Neural progenitor cell (in vitro differentiated cells): ENCODE measurements at regions not wholly inside any gene's neighbourhood (a gene's known extent, or its start where the extent isn't known, plus 50 kb on each side); places are given as distances from the start of the nearest gene placed in this dataset.

Experiments used
- DNase-seq: peaks from one replicate; pipeline ENCODE4 v3.0.0-alpha.2; 2016; ENCODE audit warnings: low spot score
- H2AFZ ChIP-seq: fragments of 200-600 bp; sonication (generic); replicated peaks from 2 replicates; pipeline ENCODE4 v1.6.1; 2016; ENCODE audit warnings: antibody characterized with exemption
- H3F3A ChIP-seq: fragments of 200-600 bp; sonication (generic); 2 replicates; pipeline ENCODE4 v1.6.1; 2016; ENCODE audit warnings: antibody characterized with exemption, low read depth
- H3K27ac ChIP-seq: fragments of 200-600 bp; sonication (generic); 2 replicates; pipeline ENCODE4 v1.5.1; 2016; ENCODE audit warnings: mild to moderate bottlenecking
- H3K27me3 ChIP-seq: fragments of 200-600 bp; sonication (generic); 2 replicates; pipeline ENCODE4 v1.6.1; 2016; ENCODE audit warnings: mild to moderate bottlenecking, moderate library complexity
- H3K36me3 ChIP-seq: fragments of 200-600 bp; sonication (generic); 2 replicates; pipeline ENCODE4 v1.5.1; 2016
- H3K4me1 ChIP-seq: fragments of 200-600 bp; sonication (generic); 2 replicates; pipeline ENCODE4 v1.6.1; 2016; ENCODE audit warnings: mixed run types
- H3K4me2 ChIP-seq: fragments of 200-600 bp; sonication (generic); 2 replicates; pipeline ENCODE4 v1.6.1; 2016
- H3K4me3 ChIP-seq: fragments of 200-600 bp; sonication (generic); 2 replicates; pipeline ENCODE4 v1.5.1; 2016
- H3K79me2 ChIP-seq: fragments of 200-600 bp; sonication (generic); 2 replicates; pipeline ENCODE4 v1.6.1; 2016; ENCODE audit warnings: low read depth
- H3K9ac ChIP-seq: fragments of 200-600 bp; sonication (generic); 2 replicates; pipeline ENCODE4 v1.6.1; 2016
- H3K9me3 ChIP-seq: fragments of 200-600 bp; sonication (generic); 2 replicates; pipeline ENCODE4 v1.5.1; 2016; ENCODE audit warnings: low read depth
- H4K20me1 ChIP-seq: fragments of 200-600 bp; sonication (generic); 2 replicates; pipeline ENCODE4 v1.6.1; 2016; ENCODE audit warnings: low read depth
- H3K27ac Mint-ChIP-seq: 3 replicates; pipeline ENCODE4 v1.8.0; 2021; ENCODE audit warnings: mixed read lengths
- H3K27me3 Mint-ChIP-seq: 2 replicates; pipeline ENCODE4 v1.8.0; 2022; ENCODE audit warnings: low read depth, mild to moderate bottlenecking, inconsistent platforms, moderate library complexity, mixed read lengths; ENCODE audit not compliant: insufficient read depth
- H3K36me3 Mint-ChIP-seq: 3 replicates; pipeline ENCODE4 v1.8.0; 2021; ENCODE audit warnings: mixed read lengths
- H3K4me1 Mint-ChIP-seq: 3 replicates; pipeline ENCODE4 v1.8.0; 2021; ENCODE audit warnings: mixed read lengths
- H3K4me3 Mint-ChIP-seq: 3 replicates; pipeline ENCODE4 v1.8.0; 2021; ENCODE audit warnings: mild to moderate bottlenecking, moderate library complexity, mixed read lengths
- H3K9me3 Mint-ChIP-seq: 3 replicates; pipeline ENCODE4 v1.8.0; 2020; ENCODE audit warnings: mixed read lengths
- CTCF ChIP-seq: fragments of 200-600 bp; sonication (generic); IDR thresholded peaks from 2 replicates; pipeline ENCODE4 v1.5.1; 2017; ENCODE audit warnings: antibody characterized with exemption, mild to moderate bottlenecking
- EZH2 ChIP-seq: fragments of 200-600 bp; sonication (generic); IDR thresholded peaks from 2 replicates; pipeline ENCODE4 v1.6.1; 2017; ENCODE audit warnings: antibody characterized with exemption, mild to moderate bottlenecking, moderate library complexity
- EZH2phosphoT487 ChIP-seq: fragments of 200-600 bp; sonication (generic); IDR thresholded peaks from 2 replicates; pipeline ENCODE4 v1.6.1; 2017; ENCODE audit warnings: antibody characterized with exemption

GRCh38 chr5:105638437-105638836 is 2032.3 kb downstream of the EFNA5 start:
- H3K27ac ChIP-seq: no peak overlapping the region
- H4K20me1 ChIP-seq: no peaks in the 10 kb centered on the region
- peaks cover 3% of the 10 kb centered on the region for H3K4me1 Mint-ChIP-seq
- no peak overlapping the region for H3K4me3 Mint-ChIP-seq
- H3K4me3 ChIP-seq: no peak overlapping the region
- peak; percentile 64 for DNase-seq
- no peak overlapping the region for H3K4me2 ChIP-seq
- no peaks in the 10 kb centered on the region for H3K27me3 Mint-ChIP-seq
- H3K9me3 ChIP-seq: no peaks in the 10 kb centered on the region
- H3K9ac ChIP-seq: no peak overlapping the region
- H3K79me2 ChIP-seq: no peaks in the 10 kb centered on the region
- peaks cover 11% of the 10 kb centered on the region for H3K4me1 ChIP-seq
- no peak overlapping the region for H2AFZ ChIP-seq
- H3K27me3 ChIP-seq: no peaks in the 10 kb centered on the region
- H3K36me3 Mint-ChIP-seq: no peaks in the 10 kb centered on the region
- H3K9me3 Mint-ChIP-seq: peaks cover 4% of the 10 kb centered on the region
- no peak overlapping the region for H3K27ac Mint-ChIP-seq
- no peaks in the 10 kb centered on the region for H3F3A ChIP-seq
- H3K36me3 ChIP-seq: no peaks in the 10 kb centered on the region
- peak; percentile 71 for TF ChIP-seq EZH2phosphoT487
- TF ChIP-seq EZH2: no peak

GRCh38 chr5:105632043-105632442 is 2038.7 kb downstream of the EFNA5 start:
- Histone ChIP-seq H3K27me3 (no peaks in the 10 kb centered on the region), H3K9me3 (no peaks in the 10 kb centered on the region), H3K36me3 (no peaks in the 10 kb centered on the region), H3F3A (no peaks in the 10 kb centered on the region), H3K4me1 (peaks cover 9% of the 10 kb centered on the region), H2AFZ (no peak overlapping the region), H3K79me2 (no peaks in the 10 kb centered on the region), H3K4me3 (no peak overlapping the region), H4K20me1 (no peaks in the 10 kb centered on the region), H3K4me2 (no peak overlapping the region), H3K27ac (no peak overlapping the region), H3K9ac (no peak overlapping the region)
- TF ChIP-seq EZH2phosphoT487 (no peak), EZH2 (no peak), CTCF (no peak)
- H3K4me1 Mint-ChIP-seq: no peaks in the 10 kb centered on the region
- no peak overlapping the region for H3K27ac Mint-ChIP-seq
- DNase-seq: no peak
- no peaks in the 10 kb centered on the region for H3K36me3 Mint-ChIP-seq
- H3K9me3 Mint-ChIP-seq: no peaks in the 10 kb centered on the region
- no peak overlapping the region for H3K4me3 Mint-ChIP-seq
- no peaks in the 10 kb centered on the region for H3K27me3 Mint-ChIP-seq

- H3K27me3 Mint-ChIP-seq: no peaks in the 10 kb centered on the region
- H3K4me1 Mint-ChIP-seq: no peaks in the 10 kb centered on the region
- H3K27ac Mint-ChIP-seq: no peak overlapping the region
- no peaks in the 10 kb centered on the region for H3K36me3 Mint-ChIP-seq
- Histone ChIP-seq H3F3A (no peaks in the 10 kb centered on the region), H3K9me3 (no peaks in the 10 kb centered on the region), H3K9ac (no peak overlapping the region), H3K4me2 (no peak overlapping the region), H3K27ac (no peak overlapping the region), H3K4me3 (no peak overlapping the region), H3K4me1 (peaks cover 9% of the 10 kb centered on the region), H3K27me3 (no peaks in the 10 kb centered on the region), H4K20me1 (no peaks in the 10 kb centered on the region), H2AFZ (peak overlapping the region; percentile 70), H3K79me2 (no peaks in the 10 kb centered on the region), H3K36me3 (no peaks in the 10 kb centered on the region)
- H3K4me3 Mint-ChIP-seq: no peak overlapping the region
- no peak for DNase-seq
- TF ChIP-seq EZH2: no peak
- no peaks in the 10 kb centered on the region for H3K9me3 Mint-ChIP-seq
Observed at GRCh38 chr5:105630803-105631202, 2039.9 kb downstream of the EFNA5 start.

- no peaks in the 10 kb centered on the region for H3K9me3 ChIP-seq
- H3K4me3 ChIP-seq: no peak overlapping the region
- Mint-ChIP-seq H3K4me1 (no peaks in the 10 kb centered on the region), H3K9me3 (no peaks in the 10 kb centered on the region), H3K36me3 (no peaks in the 10 kb centered on the region), H3K27me3 (no peaks in the 10 kb centered on the region), H3K27ac (no peak overlapping the region), H3K4me3 (no peak overlapping the region)
- DNase-seq: no peak
- H3F3A ChIP-seq: no peaks in the 10 kb centered on the region
- TF ChIP-seq EZH2phosphoT487: no peak
- no peak for TF ChIP-seq CTCF
- no peak for TF ChIP-seq EZH2
- H3K27me3 ChIP-seq: no peaks in the 10 kb centered on the region
- no peaks in the 10 kb centered on the region for H3K36me3 ChIP-seq
- H3K4me1 ChIP-seq: peaks cover 3% of the 10 kb centered on the region
- no peaks in the 10 kb centered on the region for H4K20me1 ChIP-seq
- H3K9ac ChIP-seq: no peak overlapping the region
- no peaks in the 10 kb centered on the region for H3K79me2 ChIP-seq
- H3K27ac ChIP-seq: no peak overlapping the region
- H2AFZ ChIP-seq: no peak overlapping the region
- no peak overlapping the region for H3K4me2 ChIP-seq
Observed at GRCh38 chr5:105619725-105620124, 2051.0 kb downstream of the EFNA5 start.
